H1 (cell line): ENCODE measurements at regions not wholly inside any gene's neighbourhood (a gene's known extent, or its start where the extent isn't known, plus 50 kb on each side); places are given as distances from the start of the nearest gene placed in this dataset.

Source experiments
- CTCF ChIA-PET: fragments of 300-600 bp; sonication (Branson Sonifier 250); formaldehyde crosslinking; loops from one replicate; lab custom pipeline; 2021; ENCODE audit not compliant: partially characterized antibody; lab: Charles Lee
- POLR2A ChIA-PET: fragments of 300-600 bp; sonication (Branson Sonifier 250); formaldehyde crosslinking; loops from one replicate; lab custom pipeline; 2021; ENCODE audit warnings: inconsistent platforms; ENCODE audit not compliant: partially characterized antibody; lab: Charles Lee
- DNase-seq, 2 experiments: peaks; one replicate each; pipeline versions ENCODE4 v3.0.0 to v3.0.0-alpha.2; 2010 to 2022; ENCODE audit warnings: low spot score in 2 of 2, low read depth in 1 of 2, mixed read lengths in 1 of 2
- FAIRE-seq: peaks from 2 replicates; lab custom pipeline; 2011; peaks lifted over from hg19 to GRCh38; lab: Jason Lieb, UNC
- H2AFZ ChIP-seq: 2 replicates; pipeline ENCODE4 v1.8.1; 2012; ENCODE audit warnings: low read length, inconsistent platforms
- H2AK5ac ChIP-seq: 2 replicates; pipeline ENCODE4 v1.6.1; 2013; ENCODE audit warnings: low read depth, low read length
- H2BK120ac ChIP-seq: replicated peaks from 2 replicates; pipeline ENCODE3; 2013; ENCODE audit warnings: low read depth, low read length, inconsistent platforms
- H2BK12ac ChIP-seq: 2 replicates; pipeline ENCODE4 v1.6.1; 2013; ENCODE audit warnings: low read depth, low read length
- H2BK15ac ChIP-seq: 2 replicates; pipeline ENCODE4 v1.6.1; 2013; ENCODE audit warnings: low read length
- H2BK20ac ChIP-seq: 2 replicates; pipeline ENCODE4 v1.6.1; 2013; ENCODE audit warnings: low read length
- H2BK5ac ChIP-seq: 2 replicates; pipeline ENCODE4 v1.6.1; 2013; ENCODE audit warnings: low read depth, low read length
- H3K14ac ChIP-seq: 2 replicates; pipeline ENCODE4 v1.6.1; 2013; ENCODE audit warnings: inconsistent platforms; ENCODE audit not compliant: insufficient read length
- H3K18ac ChIP-seq: 2 replicates; pipeline ENCODE4 v1.6.1; 2013; ENCODE audit warnings: low read length; ENCODE audit errors: extremely low read depth
- H3K23ac ChIP-seq: 2 replicates; pipeline ENCODE4 v1.6.1; 2013; ENCODE audit warnings: inconsistent platforms; ENCODE audit not compliant: insufficient read length
- H3K23me2 ChIP-seq: 2 replicates; pipeline ENCODE4 v1.6.1; 2013; ENCODE audit warnings: low read depth, low read length
- H3K27ac ChIP-seq: 2 replicates; pipeline ENCODE4 v1.6.1; 2011; ENCODE audit warnings: low read depth, low read length, inconsistent platforms
- H3K27me3 ChIP-seq, 4 experiments: replicated peaks in 1 of 4; 1 replicate in 1 of 4; 2 replicates in 3 of 4; pipeline versions ENCODE4 v1.6.1 to v1.8.1; 2011 to 2013; ENCODE audit warnings: low read length in 3 of 4, mild to moderate bottlenecking in 3 of 4, inconsistent platforms in 2 of 4, mixed read lengths in 2 of 4, moderate library complexity in 1 of 4; ENCODE audit not compliant: control insufficient read depth in 3 of 4, insufficient read depth in 3 of 4; ENCODE audit errors: extremely low read depth in 1 of 4
- H3K36me3 ChIP-seq, 4 experiments: 2 replicates each; pipeline versions ENCODE4 v1.6.1 to v1.8.1; 2011 to 2013; ENCODE audit warnings: mild to moderate bottlenecking in 4 of 4, low read length in 3 of 4, moderate library complexity in 2 of 4, control low read depth in 1 of 4, inconsistent platforms in 1 of 4; ENCODE audit not compliant: insufficient read depth in 4 of 4, control insufficient read depth in 2 of 4
- H3K4ac ChIP-seq: replicated peaks from 2 replicates; pipeline ENCODE3; 2013; ENCODE audit warnings: low read length, low read depth, mixed read lengths, inconsistent platforms; ENCODE audit not compliant: insufficient read length
- H3K4me1 ChIP-seq, 4 experiments: replicated peaks in 1 of 4; 1 replicate in 1 of 4; 2 replicates in 3 of 4; pipeline versions ENCODE4 v1.6.1 to v1.8.1; 2011 to 2013; ENCODE audit warnings: low read length in 3 of 4, inconsistent platforms in 2 of 4, mixed read lengths in 1 of 4; ENCODE audit not compliant: insufficient read depth in 4 of 4, control insufficient read depth in 3 of 4
- H3K4me2 ChIP-seq, 2 experiments: 2 replicates each; pipeline versions ENCODE4 v1.6.1 to v1.8.1; 2011 to 2013; ENCODE audit warnings: low read depth in 2 of 2, low read length in 2 of 2, control low read depth in 1 of 2, inconsistent platforms in 1 of 2, mild to moderate bottlenecking in 1 of 2; ENCODE audit not compliant: insufficient read depth in 1 of 2
- H3K4me3 ChIP-seq, 4 experiments: fragments of 200-600, 300-600 bp in 1 of 4; sonication (generic), shearing (Covaris generic), sonication (Bioruptor Twin) in 1 of 4; 2 replicates each; pipeline versions ENCODE4 v1.5.1 to v1.8.1; 2011 to 2016; ENCODE audit warnings: low read length in 4 of 4, low read depth in 3 of 4, control low read depth in 2 of 4, inconsistent platforms in 2 of 4, mild to moderate bottlenecking in 2 of 4, mixed read lengths in 1 of 4, moderate library complexity in 1 of 4; ENCODE audit not compliant: insufficient read depth in 2 of 4; ENCODE audit errors: extremely low read depth in 1 of 4
- H3K56ac ChIP-seq: replicated peaks from 2 replicates; pipeline ENCODE3; 2013; ENCODE audit warnings: low read depth, mild to moderate bottlenecking, mixed read lengths, low read length, inconsistent platforms; ENCODE audit not compliant: insufficient read length
- H3K79me1 ChIP-seq: 2 replicates; pipeline ENCODE4 v1.6.1; 2013; ENCODE audit warnings: low read depth, low read length, control low read depth
- H3K79me2 ChIP-seq, 2 experiments: 2 replicates each; pipeline versions ENCODE4 v1.6.1 to v1.8.1; 2012 to 2013; ENCODE audit warnings: low read length in 2 of 2, mild to moderate bottlenecking in 2 of 2, inconsistent platforms in 1 of 2; ENCODE audit not compliant: insufficient read depth in 2 of 2, control insufficient read depth in 1 of 2
- H3K9ac ChIP-seq, 4 experiments: replicated peaks in 1 of 4; 1 replicate in 1 of 4; 2 replicates in 3 of 4; pipeline versions ENCODE4 v1.6.1 to v1.8.1; 2011 to 2013; ENCODE audit warnings: low read depth in 3 of 4, low read length in 3 of 4, control low read depth in 2 of 4, mild to moderate bottlenecking in 2 of 4, moderate library complexity in 2 of 4, inconsistent platforms in 1 of 4; ENCODE audit errors: extremely low read depth in 1 of 4
- H3K9me3 ChIP-seq, 2 experiments: 2 replicates each; pipeline versions ENCODE4 v1.6.1 to v1.8.1; 2012 to 2013; ENCODE audit warnings: mild to moderate bottlenecking in 2 of 2, moderate library complexity in 2 of 2, control low read depth in 1 of 2, inconsistent platforms in 1 of 2, low read depth in 1 of 2, low read length in 1 of 2, mixed read lengths in 1 of 2; ENCODE audit not compliant: insufficient read depth in 2 of 2
- H4K20me1 ChIP-seq, 2 experiments: replicated peaks in 1 of 2; 2 replicates each; pipeline versions ENCODE3 to v1.8.1; 2011 to 2013; ENCODE audit warnings: inconsistent platforms in 2 of 2, low read length in 2 of 2, mild to moderate bottlenecking in 1 of 2; ENCODE audit not compliant: insufficient read depth in 2 of 2, control insufficient read depth in 1 of 2
- H4K5ac ChIP-seq: 2 replicates; pipeline ENCODE4 v1.6.1; 2013; ENCODE audit warnings: low read length, low read depth, mixed read lengths, inconsistent platforms; ENCODE audit not compliant: insufficient read length
- H4K8ac ChIP-seq: 2 replicates; pipeline ENCODE4 v1.8.0; 2013; ENCODE audit warnings: mild to moderate bottlenecking, moderate library complexity, low read length, inconsistent platforms; ENCODE audit not compliant: insufficient read depth; ENCODE audit errors: extremely low read depth
- H4K91ac ChIP-seq: replicated peaks from 2 replicates; pipeline ENCODE3; 2013; ENCODE audit warnings: low read length, mixed read lengths, inconsistent platforms; ENCODE audit not compliant: insufficient read length
- CEBPB ChIP-seq: IDR thresholded peaks from 2 replicates; pipeline ENCODE4 v1.6.1; 2012; ENCODE audit warnings: low read depth, low read length
- CTBP2 ChIP-seq: IDR thresholded peaks from 2 replicates; pipeline ENCODE4 v1.7.0; 2011; ENCODE audit warnings: borderline replicate concordance, mild to moderate bottlenecking, moderate library complexity, mixed read lengths, low read length; ENCODE audit not compliant: insufficient read depth, insufficient read length
- KDM4A ChIP-seq: IDR thresholded peaks from one replicate; pipeline ENCODE4 v1.7.1; 2012; ENCODE audit warnings: low read depth, mild to moderate bottlenecking, moderate library complexity, low read length, inconsistent platforms; ENCODE audit not compliant: severe bottlenecking
- NRF1 ChIP-seq: IDR thresholded peaks from 2 replicates; pipeline ENCODE4 v1.6.1; 2011; ENCODE audit warnings: mild to moderate bottlenecking, low read depth, low read length, improper control_type of control experiment
- SIX5 ChIP-seq: IDR thresholded peaks from 2 replicates; pipeline ENCODE4 v1.6.1; 2011; ENCODE audit warnings: mild to moderate bottlenecking, low read depth, low read length
- SP4 ChIP-seq: IDR thresholded peaks from 2 replicates; pipeline ENCODE4 v1.6.1; 2012; ENCODE audit warnings: low read length, inconsistent platforms
- WGBS, 2 experiments: shearing (Covaris generic) in 1 of 2; methylation state at CpG; one replicate each; pipeline versions ENCODE4 v1.1.6 to v1.1.7; 2013 to 2015; ENCODE audit warnings: low lambda C conversion rate in 2 of 2, mixed read lengths in 2 of 2, inconsistent platforms in 1 of 2, low coverage in 1 of 2, missing lambda C conversion rate in 1 of 2; ENCODE audit not compliant: insufficient replicate concordance in 2 of 2, insufficient coverage in 1 of 2, insufficient read length in 1 of 2; ENCODE audit errors: extremely low coverage in 1 of 2, missing lambda C conversion rate in 1 of 2; 5-methylcytosine and 5-hydroxymethylcytosine counted together

DNA sequence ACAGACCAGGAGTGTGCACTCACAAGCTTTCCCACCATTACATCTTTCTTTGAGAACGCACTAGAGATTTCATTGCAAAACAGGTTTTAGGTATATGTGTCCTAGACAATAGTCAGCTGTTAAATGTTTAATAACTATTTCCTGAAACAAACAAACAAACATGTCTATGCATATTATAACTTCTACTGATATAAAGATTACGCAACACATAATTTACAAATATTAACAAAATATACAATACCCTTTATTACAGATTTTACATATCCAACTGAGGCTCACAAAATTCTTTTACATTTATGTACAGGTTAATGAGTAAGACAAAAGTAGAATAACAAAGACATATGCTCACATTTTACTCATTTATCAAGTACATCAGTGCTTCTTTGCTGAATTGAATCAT lies 1554.0 kb upstream of the PCDH10 start:
- Histone ChIP-seq H2BK20ac (no peak overlapping the region), H3K79me2 (no peaks in the 10 kb centered on the region), H3K14ac (no peak overlapping the region), H3K4me1 (no peaks in the 10 kb centered on the region), H4K8ac (no peak overlapping the region), H3K23ac (no peak overlapping the region), H3K27ac (no peak overlapping the region), H2BK12ac (no peak overlapping the region), H2BK120ac (no peak overlapping the region), H3K23me2 (no peaks in the 10 kb centered on the region), H3K9ac (no peak overlapping the region), H2AK5ac (no peak overlapping the region), H3K36me3 (no peaks in the 10 kb centered on the region), H3K27me3 (no peaks in the 10 kb centered on the region), H4K20me1 (no peaks in the 10 kb centered on the region), H2BK15ac (no peak overlapping the region), H4K91ac (no peak overlapping the region), H2BK5ac (no peak overlapping the region), H3K79me1 (no peaks in the 10 kb centered on the region), H3K4me2 (no peak overlapping the region), H3K9me3 (no peaks in the 10 kb centered on the region), H2AFZ (no peak overlapping the region), H3K18ac (no peak overlapping the region), H4K5ac (no peak overlapping the region), H3K4me3 (no peak overlapping the region), H3K56ac (no peak overlapping the region), H3K4ac (no peak overlapping the region)
- 89 to 100% methylated on average over 1 to 2 of the region's 2 CpGs for WGBS, 2 experiments
- POLR2A ChIA-PET, result no interaction called here
- TF ChIP-seq CTBP2, result no peak
- TF ChIP-seq CEBPB, result peak; percentile 35; the same call in 1 of the 2 replicates
- TF ChIP-seq SP4, result no peak
- TF ChIP-seq KDM4A, result no peak
- no peak for TF ChIP-seq NRF1
- TF ChIP-seq SIX5, result no peak
- DNase-seq (no peak), FAIRE-seq (no peak)
- CTCF ChIA-PET, result no interaction called here
